Lower lobe of right lung (tissue), 2 donors: ENCODE measurements at regions not wholly inside any gene's neighbourhood (a gene's known extent, or its start where the extent isn't known, plus 50 kb on each side); places are given as distances from the start of the nearest gene placed in this dataset.
A peak's percentile ranks its signal among the peaks of the same experiment; 100 is the strongest.

Experiments used
- ATAC-seq, 2 donors: fragments of 200-7000 bp; cut with Tn5 transposase; one replicate each; pipeline ENCODE4 v1.9.1; 2020 to 2022; ENCODE audit warnings: mild to moderate bottlenecking in 2 of 2, moderate library complexity in 2 of 2
- DNase-seq: peaks from one replicate; pipeline ENCODE4 v3.0.0-alpha.2; 2020
- H3K27ac ChIP-seq: fragments of 200-600 bp; one replicate; pipeline ENCODE4 v1.8.0; 2022
- H3K27me3 ChIP-seq: fragments of 200-600 bp; one replicate; pipeline ENCODE4 v1.8.0; 2022; ENCODE audit warnings: low read depth
- H3K36me3 ChIP-seq: fragments of 200-600 bp; one replicate; pipeline ENCODE4 v1.8.0; 2022; ENCODE audit warnings: mild to moderate bottlenecking
- H3K4me1 ChIP-seq: fragments of 200-600 bp; one replicate; pipeline ENCODE4 v1.8.0; 2022
- H3K4me3 ChIP-seq: fragments of 200-600 bp; one replicate; pipeline ENCODE4 v1.8.0; 2022; ENCODE audit warnings: mild to moderate bottlenecking
- H3K9me3 ChIP-seq: fragments of 200-600 bp; one replicate; pipeline ENCODE4 v1.8.0; 2022
- intact Hi-C: fragments of 100-400 bp; cut with DNase I; formaldehyde crosslinking; loops from one replicate; pipeline ENCODE4 v1.11.0; 2022
- TF ChIP-seq, protein P1 (sequence below): fragments of 200-600 bp; IDR thresholded peaks from one replicate; pipeline ENCODE4 v1.8.0; 2022; ENCODE audit warnings: antibody characterized with exemption, mild to moderate bottlenecking
- donor health status: DM: no; HTN: yes; CAD: no; lungs with severe emphysema.

DNA sequence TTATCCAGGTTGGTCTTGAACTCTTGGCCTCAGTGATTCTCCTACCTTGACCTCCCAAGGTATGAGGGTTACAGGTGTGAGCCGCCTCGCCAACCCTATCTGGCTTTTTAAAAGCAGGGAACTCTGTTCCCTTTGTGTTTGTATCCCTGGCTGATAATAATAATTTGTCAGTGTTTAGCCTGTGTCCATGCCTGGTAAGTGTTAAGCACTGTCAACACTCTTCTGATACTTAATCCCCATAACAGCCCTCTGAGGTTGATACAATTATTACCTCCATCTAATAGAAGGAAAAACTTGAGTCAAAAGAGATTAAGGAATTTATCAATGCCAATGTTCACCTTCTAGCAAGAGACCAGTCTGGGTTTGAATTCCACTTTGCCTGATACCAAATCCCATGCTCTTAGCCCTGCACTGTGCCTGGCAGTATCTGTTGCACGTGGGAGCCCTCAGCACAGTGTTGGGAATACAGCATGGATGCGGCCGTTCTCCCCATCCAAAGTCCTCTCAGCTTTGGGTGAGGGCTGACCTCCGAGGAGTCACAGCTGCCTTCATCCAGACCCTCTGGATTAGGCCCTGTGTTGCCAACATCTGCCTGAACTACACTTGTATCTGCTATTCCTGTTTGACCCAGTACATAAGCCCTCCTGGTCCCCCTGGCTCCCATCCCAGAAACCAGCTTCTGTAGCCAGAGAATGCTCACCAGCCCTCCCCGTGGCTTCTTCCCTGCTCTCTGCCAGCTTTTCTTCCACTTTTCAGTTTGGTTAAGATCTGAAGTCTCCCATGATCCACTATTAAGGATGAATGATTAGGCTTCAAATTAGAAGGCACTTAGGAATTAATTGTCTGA is 335.6 kb upstream of the ASIC2 start:
- TF ChIP-seq, protein P1, sequence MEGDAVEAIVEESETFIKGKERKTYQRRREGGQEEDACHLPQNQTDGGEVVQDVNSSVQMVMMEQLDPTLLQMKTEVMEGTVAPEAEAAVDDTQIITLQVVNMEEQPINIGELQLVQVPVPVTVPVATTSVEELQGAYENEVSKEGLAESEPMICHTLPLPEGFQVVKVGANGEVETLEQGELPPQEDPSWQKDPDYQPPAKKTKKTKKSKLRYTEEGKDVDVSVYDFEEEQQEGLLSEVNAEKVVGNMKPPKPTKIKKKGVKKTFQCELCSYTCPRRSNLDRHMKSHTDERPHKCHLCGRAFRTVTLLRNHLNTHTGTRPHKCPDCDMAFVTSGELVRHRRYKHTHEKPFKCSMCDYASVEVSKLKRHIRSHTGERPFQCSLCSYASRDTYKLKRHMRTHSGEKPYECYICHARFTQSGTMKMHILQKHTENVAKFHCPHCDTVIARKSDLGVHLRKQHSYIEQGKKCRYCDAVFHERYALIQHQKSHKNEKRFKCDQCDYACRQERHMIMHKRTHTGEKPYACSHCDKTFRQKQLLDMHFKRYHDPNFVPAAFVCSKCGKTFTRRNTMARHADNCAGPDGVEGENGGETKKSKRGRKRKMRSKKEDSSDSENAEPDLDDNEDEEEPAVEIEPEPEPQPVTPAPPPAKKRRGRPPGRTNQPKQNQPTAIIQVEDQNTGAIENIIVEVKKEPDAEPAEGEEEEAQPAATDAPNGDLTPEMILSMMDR = no peak
- intact Hi-C loops = no loop called here
- Histone ChIP-seq H3K4me3 (no peak overlapping the region), H3K27ac (no peak overlapping the region), H3K36me3 (no peaks in the 10 kb centered on the region), H3K4me1 (no peaks in the 10 kb centered on the region), H3K9me3 (no peaks in the 10 kb centered on the region), H3K27me3 (no peaks in the 10 kb centered on the region)
- no peak for ATAC-seq
- no peak for DNase-seq

DNA sequence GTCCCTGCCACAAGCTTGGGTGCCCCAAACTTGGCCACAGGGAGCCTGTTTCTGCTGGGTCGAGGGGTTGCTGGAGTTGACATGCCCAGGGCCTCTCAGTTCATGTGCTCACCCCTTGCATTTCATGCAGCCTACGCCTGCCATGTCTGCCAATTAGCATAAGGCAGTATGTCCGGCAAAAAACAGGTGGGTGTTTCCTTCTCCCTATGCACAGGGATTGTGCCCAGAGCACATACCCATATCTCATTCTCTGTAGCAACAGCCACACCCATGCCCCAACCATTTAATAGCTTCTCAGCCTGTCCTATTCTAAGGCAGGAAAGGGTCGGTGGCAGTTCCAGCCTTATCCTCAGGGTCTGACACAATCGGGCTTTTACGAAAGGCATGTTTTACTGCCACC is 340.4 kb upstream of the ASIC2 start:
- no peaks in the 10 kb centered on the region for H3K4me1 ChIP-seq
- no peaks in the 10 kb centered on the region for H3K36me3 ChIP-seq
- ATAC-seq = no peak
- intact Hi-C loops = no loop called here
- no peak overlapping the region for H3K4me3 ChIP-seq
- H3K27ac ChIP-seq = no peak overlapping the region
- no peaks in the 10 kb centered on the region for H3K27me3 ChIP-seq
- H3K9me3 ChIP-seq = no peaks in the 10 kb centered on the region
- no peak for DNase-seq
- TF ChIP-seq, protein P1 = no peak

DNA sequence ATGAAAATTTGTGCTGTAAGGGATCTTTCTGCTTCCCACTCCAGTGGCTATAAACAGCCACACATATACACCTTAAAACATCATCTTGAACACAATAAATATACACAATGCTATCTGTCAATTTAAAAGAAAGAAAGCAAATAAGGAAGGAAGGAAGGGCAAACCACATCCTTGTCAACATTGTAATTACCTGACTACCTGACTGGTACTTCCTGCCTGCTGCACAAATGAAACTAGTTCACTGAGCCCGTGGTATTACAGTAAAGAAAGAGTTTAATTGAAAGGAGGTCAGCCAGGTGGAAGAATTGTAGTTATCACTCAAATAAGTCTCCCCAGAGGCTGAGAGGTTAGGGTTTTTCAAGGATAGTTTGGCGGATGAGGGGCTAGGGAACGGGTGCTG is 344.4 kb upstream of the ASIC2 start:
- Histone ChIP-seq H3K4me1 (no peaks in the 10 kb centered on the region), H3K27me3 (no peaks in the 10 kb centered on the region), H3K36me3 (no peaks in the 10 kb centered on the region), H3K4me3 (no peak overlapping the region), H3K9me3 (no peaks in the 10 kb centered on the region), H3K27ac (no peak overlapping the region)
- TF ChIP-seq, protein P1 = no peak
- intact Hi-C loops = no loop called here
- ATAC-seq = no peak
- DNase-seq = no peak

DNA sequence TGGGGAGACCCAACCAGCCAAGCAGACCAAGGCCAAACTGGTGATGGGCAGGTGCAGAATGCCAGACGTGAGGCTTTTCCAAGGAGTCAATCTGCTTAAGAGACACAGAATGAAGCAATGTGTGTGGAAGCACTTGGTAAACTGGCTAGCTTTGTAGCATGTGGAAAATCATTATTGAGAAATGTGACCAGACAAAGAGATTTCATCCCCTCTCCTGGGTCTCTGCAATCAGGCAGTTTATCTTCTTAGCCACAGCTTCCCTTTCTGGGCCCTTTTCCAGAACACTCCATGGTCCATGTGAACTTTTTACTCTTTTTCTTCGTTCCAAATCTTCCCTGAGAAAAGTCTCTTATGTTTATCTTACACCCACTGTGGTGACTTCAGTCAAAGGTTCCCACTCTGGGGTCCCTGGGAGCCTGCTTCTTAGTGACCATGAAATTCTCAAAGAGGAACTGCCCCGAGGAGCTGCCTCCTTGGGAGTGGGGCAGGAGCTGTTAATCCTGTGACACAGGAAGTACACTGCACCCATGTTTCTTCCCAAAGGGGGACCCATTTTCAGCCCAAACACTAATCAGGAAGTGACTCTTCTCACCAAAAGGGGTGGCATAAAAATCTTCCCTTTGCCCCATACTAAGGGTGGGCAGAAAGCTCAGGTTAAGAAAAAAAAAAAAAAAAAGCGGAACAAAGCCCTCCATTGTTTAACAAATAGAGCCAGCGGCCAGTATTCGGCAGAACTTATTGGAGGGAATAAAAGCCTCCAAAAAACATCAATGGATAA is 346.2 kb upstream of the ASIC2 start:
- TF ChIP-seq, protein P1 = no peak
- ATAC-seq (peak; percentile 59 to 61), DNase-seq (no peak)
- no peaks in the 10 kb centered on the region for H3K36me3 ChIP-seq
- H3K27ac ChIP-seq = no peak overlapping the region
- no peaks in the 10 kb centered on the region for H3K27me3 ChIP-seq
- no peaks in the 10 kb centered on the region for H3K4me1 ChIP-seq
- H3K4me3 ChIP-seq = no peak overlapping the region
- intact Hi-C loops = no loop called here
- H3K9me3 ChIP-seq = no peaks in the 10 kb centered on the region

DNA sequence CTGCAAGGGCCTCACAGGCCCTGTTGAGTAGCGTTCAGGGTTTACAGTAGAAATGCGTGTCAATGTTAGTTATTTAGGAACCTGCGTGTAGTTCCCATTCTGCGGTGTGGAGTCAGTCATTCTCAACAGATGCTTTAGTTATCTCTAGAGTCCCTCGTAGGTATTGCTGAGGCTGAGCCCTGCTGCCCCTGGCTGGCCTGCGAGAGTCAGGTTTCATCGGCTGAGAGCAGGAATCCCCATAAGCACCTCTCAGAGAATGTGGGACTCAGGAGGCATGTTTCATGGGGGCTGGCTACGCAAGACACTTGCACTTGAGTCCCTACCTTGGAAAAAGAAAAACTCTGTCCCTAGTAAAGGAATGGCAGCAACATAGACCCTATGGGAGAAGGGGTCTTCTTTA is 347.5 kb upstream of the ASIC2 start:
- Histone ChIP-seq H3K36me3 (no peaks in the 10 kb centered on the region), H3K27ac (no peak overlapping the region), H3K4me3 (no peak overlapping the region), H3K9me3 (no peaks in the 10 kb centered on the region), H3K27me3 (no peaks in the 10 kb centered on the region), H3K4me1 (no peaks in the 10 kb centered on the region)
- TF ChIP-seq, protein P1 = no peak
- intact Hi-C loops = no loop called here
- DNase-seq = no peak
- ATAC-seq = no peak
